T1000 (cell line): ENCODE measurements at regions not wholly inside any gene's neighbourhood (a gene's known extent, or its start where the extent isn't known, plus 50 kb on each side); places are given as distances from the start of the nearest gene placed in this dataset.

Source experiments
- DNase-seq: peaks from one replicate; lab custom pipeline; 2025; ENCODE audit warnings: mixed read lengths; lab: John Stamatoyannopoulos, UW

GRCh38 chr16:35295856-35296255, 1836.4 kb downstream of the TP53TG3F start:
- no peak for DNase-seq

GRCh38 chr16:35296962-35297653, 1837.7 kb downstream of the TP53TG3F start:
- DNase-seq = no peak

- DNase-seq = no peak
Measured at GRCh38 chr16:35298460-35299243, 1839.2 kb downstream of the TP53TG3F start.

GRCh38 chr16:35302859-35303258, 1843.4 kb downstream of the TP53TG3F start:
- no peak for DNase-seq

GRCh38 chr16:35305476-35305875, 1846.1 kb downstream of the TP53TG3F start:
- no peak for DNase-seq

- DNase-seq = no peak
Measured at GRCh38 chr16:35306915-35307314, 1847.5 kb downstream of the TP53TG3F start.

GRCh38 chr16:35308674-35309073, 1849.3 kb downstream of the TP53TG3F start:
- no peak for DNase-seq

- no peak for DNase-seq
Measured at GRCh38 chr16:35310999-35311398, 1851.6 kb downstream of the TP53TG3F start.

- DNase-seq = no peak
Measured at GRCh38 chr16:35311475-35311874, 1852.1 kb downstream of the TP53TG3F start.

GRCh38 chr16:35314298-35314697, 1854.9 kb downstream of the TP53TG3F start:
- no peak for DNase-seq

GRCh38 chr16:35319536-35320192, 1860.3 kb downstream of the TP53TG3F start:
- no peak for DNase-seq

GRCh38 chr16:35325936-35326335, 1866.5 kb downstream of the TP53TG3F start:
- no peak for DNase-seq

GRCh38 chr16:35339337-35339736, 1879.9 kb downstream of the TP53TG3F start:
- DNase-seq = no peak

GRCh38 chr16:35342012-35342411, 1882.6 kb downstream of the TP53TG3F start:
- DNase-seq = no peak

- no peak for DNase-seq
Measured at GRCh38 chr16:35344012-35344762, 1884.8 kb downstream of the TP53TG3F start.

GRCh38 chr16:35352431-35352830, 1893.0 kb downstream of the TP53TG3F start:
- no peak for DNase-seq

- no peak for DNase-seq
Measured at GRCh38 chr16:35363510-35363909, 1904.1 kb downstream of the TP53TG3F start.

GRCh38 chr16:35364263-35364662, 1904.9 kb downstream of the TP53TG3F start:
- no peak for DNase-seq

GRCh38 chr16:35365675-35366074, 1906.3 kb downstream of the TP53TG3F start:
- DNase-seq = no peak

GRCh38 chr16:35370617-35371016, 1911.2 kb downstream of the TP53TG3F start:
- no peak for DNase-seq

GRCh38 chr16:35377142-35377541, 1917.7 kb downstream of the TP53TG3F start:
- no peak for DNase-seq

- no peak for DNase-seq
Measured at GRCh38 chr16:35386619-35387018, 1927.2 kb downstream of the TP53TG3F start.
